Skeletal muscle satellite cell (primary cell): ENCODE measurements at regions not wholly inside any gene's neighbourhood (a gene's known extent, or its start where the extent isn't known, plus 50 kb on each side); places are given as distances from the start of the nearest gene placed in this dataset.
"Not testable (repeated sequence)": the region's sequence is repeated elsewhere in the genome, so short reads cannot be mapped to it uniquely, and the experiment has no call there.

Experiments
- H3K27me3 ChIP-seq: 2 replicates; pipeline ENCODE4 v1.7.0; 2013; ENCODE audit warnings: low read length; ENCODE audit not compliant: control insufficient read depth, insufficient read depth
- H3K36me3 ChIP-seq: 2 replicates; pipeline ENCODE4 v1.7.0; 2013; ENCODE audit warnings: mild to moderate bottlenecking, control low read depth, low read length; ENCODE audit not compliant: insufficient read depth
- H3K4me1 ChIP-seq: 2 replicates; pipeline ENCODE4 v1.7.0; 2013; ENCODE audit warnings: low read length; ENCODE audit not compliant: control insufficient read depth, insufficient read depth
- H3K4me2 ChIP-seq: 2 replicates; pipeline ENCODE4 v1.7.0; 2013; ENCODE audit warnings: mild to moderate bottlenecking, low read length
- H3K4me3 ChIP-seq: 2 replicates; pipeline ENCODE4 v1.7.0; 2013; ENCODE audit warnings: low read length
- H3K9ac ChIP-seq: 2 replicates; pipeline ENCODE4 v1.7.0; 2013; ENCODE audit warnings: mild to moderate bottlenecking, low read depth, low read length, moderate library complexity
- H3K9me3 ChIP-seq: replicated peaks from 2 replicates; pipeline ENCODE4 v1.7.0; 2013; ENCODE audit warnings: mild to moderate bottlenecking, control low read depth, low read length

- Histone ChIP-seq H3K27me3 (peaks cover 9% of the 10 kb centered on the region), H3K36me3 (no peaks in the 10 kb centered on the region), H3K9me3 (no peaks in the 10 kb centered on the region), H3K9ac (no peak overlapping the region), H3K4me1 (no peaks in the 10 kb centered on the region), H3K4me3 (no peak overlapping the region), H3K4me2 (no peak overlapping the region)
These were observed 254.7 kb upstream of the PTBP2 start for GRCh38 chr1:96466842-96467241.

- not testable (repeated sequence) for H3K9me3 ChIP-seq, H3K4me2 ChIP-seq, H3K4me3 ChIP-seq, H3K27me3 ChIP-seq, H3K9ac ChIP-seq, H3K4me1 ChIP-seq, H3K36me3 ChIP-seq
These were observed 251.9 kb upstream of the PTBP2 start for GRCh38 chr1:96469726-96470125.

- Histone ChIP-seq H3K27me3 (peaks cover 4% of the 10 kb centered on the region), H3K4me2 (no peak overlapping the region), H3K4me3 (no peak overlapping the region), H3K9ac (no peak overlapping the region), H3K36me3 (no peaks in the 10 kb centered on the region), H3K4me1 (no peaks in the 10 kb centered on the region), H3K9me3 (no peaks in the 10 kb centered on the region)
These were observed 249.1 kb upstream of the PTBP2 start for GRCh38 chr1:96472471-96472870.

GRCh38 chr1:96473791-96474434 is 247.7 kb upstream of the PTBP2 start:
- no peak overlapping the region for H3K4me3 ChIP-seq
- no peaks in the 10 kb centered on the region for H3K4me1 ChIP-seq
- H3K4me2 ChIP-seq: no peak overlapping the region
- no peak overlapping the region for H3K9ac ChIP-seq
- no peaks in the 10 kb centered on the region for H3K9me3 ChIP-seq
- H3K27me3 ChIP-seq: peaks cover 5% of the 10 kb centered on the region
- H3K36me3 ChIP-seq: no peaks in the 10 kb centered on the region

- Histone ChIP-seq H3K27me3 (peaks cover 5% of the 10 kb centered on the region), H3K4me1 (no peaks in the 10 kb centered on the region), H3K4me3 (no peak overlapping the region), H3K9me3 (no peaks in the 10 kb centered on the region), H3K9ac (no peak overlapping the region), H3K4me2 (no peak overlapping the region), H3K36me3 (no peaks in the 10 kb centered on the region)
These were observed 246.4 kb upstream of the PTBP2 start for GRCh38 chr1:96474985-96475743.

- no peak overlapping the region for H3K4me3 ChIP-seq
- H3K27me3 ChIP-seq: peaks cover 5% of the 10 kb centered on the region
- no peak overlapping the region for H3K9ac ChIP-seq
- H3K4me1 ChIP-seq: no peaks in the 10 kb centered on the region
- no peak overlapping the region for H3K4me2 ChIP-seq
- no peaks in the 10 kb centered on the region for H3K36me3 ChIP-seq
- H3K9me3 ChIP-seq: no peaks in the 10 kb centered on the region
These were observed 245.7 kb upstream of the PTBP2 start for GRCh38 chr1:96475903-96476302.

- Histone ChIP-seq H3K4me1 (no peaks in the 10 kb centered on the region), H3K4me2 (no peak overlapping the region), H3K9ac (no peak overlapping the region), H3K4me3 (no peak overlapping the region), H3K36me3 (no peaks in the 10 kb centered on the region), H3K27me3 (peaks cover 5% of the 10 kb centered on the region), H3K9me3 (no peaks in the 10 kb centered on the region)
These were observed 243.4 kb upstream of the PTBP2 start for GRCh38 chr1:96478228-96478627.

GRCh38 chr1:96481409-96481808 is 240.2 kb upstream of the PTBP2 start:
- Histone ChIP-seq H3K4me1 (no peaks in the 10 kb centered on the region), H3K4me3 (no peak overlapping the region), H3K4me2 (no peak overlapping the region), H3K9ac (no peak overlapping the region), H3K27me3 (peaks cover 5% of the 10 kb centered on the region), H3K36me3 (no peaks in the 10 kb centered on the region), H3K9me3 (no peaks in the 10 kb centered on the region)

- no peak overlapping the region for H3K9ac ChIP-seq
- peaks cover 9% of the 10 kb centered on the region for H3K4me1 ChIP-seq
- H3K9me3 ChIP-seq: no peaks in the 10 kb centered on the region
- no peak overlapping the region for H3K4me3 ChIP-seq
- no peaks in the 10 kb centered on the region for H3K36me3 ChIP-seq
- H3K27me3 ChIP-seq: peaks cover 5% of the 10 kb centered on the region
- no peak overlapping the region for H3K4me2 ChIP-seq
These were observed 239.0 kb upstream of the PTBP2 start for GRCh38 chr1:96482616-96483015.

- H3K9ac ChIP-seq: peak overlapping the region; percentile 5
These were observed 234.2 kb upstream of the PTBP2 start for GRCh38 chr1:96487394-96487793.

GRCh38 chr1:96487971-96488370 is 233.6 kb upstream of the PTBP2 start:
- no peaks in the 10 kb centered on the region for H3K36me3 ChIP-seq
- H3K27me3 ChIP-seq: no peaks in the 10 kb centered on the region
- no peaks in the 10 kb centered on the region for H3K9me3 ChIP-seq
- no peak overlapping the region for H3K9ac ChIP-seq
- no peak overlapping the region for H3K4me3 ChIP-seq
- H3K4me2 ChIP-seq: no peak overlapping the region
- peaks cover 13% of the 10 kb centered on the region for H3K4me1 ChIP-seq

More at GRCh38 chr1:96487394-96487793, 234.2 kb upstream of the PTBP2 start:
- Histone ChIP-seq H3K4me2 (peak overlapping the region; percentile 48), H3K27me3 (no peaks in the 10 kb centered on the region), H3K4me1 (peaks cover 13% of the 10 kb centered on the region), H3K9me3 (no peaks in the 10 kb centered on the region), H3K4me3 (no peak overlapping the region), H3K36me3 (no peaks in the 10 kb centered on the region)

GRCh38 chr1:96488777-96489176 is 232.8 kb upstream of the PTBP2 start:
- no peaks in the 10 kb centered on the region for H3K36me3 ChIP-seq
- H3K27me3 ChIP-seq: no peaks in the 10 kb centered on the region
- H3K4me1 ChIP-seq: peaks cover 13% of the 10 kb centered on the region
- H3K9ac ChIP-seq: no peak overlapping the region
- H3K4me3 ChIP-seq: no peak overlapping the region
- no peaks in the 10 kb centered on the region for H3K9me3 ChIP-seq
- no peak overlapping the region for H3K4me2 ChIP-seq
